WERI-Rb-1 (cell line): ENCODE measurements at regions not wholly inside any gene's neighbourhood (a gene's known extent, or its start where the extent isn't known, plus 50 kb on each side); places are given as distances from the start of the nearest gene placed in this dataset.
"Not testable (repeated sequence)": the region's sequence is repeated elsewhere in the genome, so short reads cannot be mapped to it uniquely, and the experiment has no call there.

ENCODE experiments used
- DNase-seq: peaks from one replicate; pipeline ENCODE4 v3.0.0-alpha.2; 2020
- H3K27ac ChIP-seq: fragments of 250-450 bp; sonication (Bioruptor Pico); 2 replicates; pipeline ENCODE4 v1.5.1; 2020; ENCODE audit warnings: mild to moderate bottlenecking, moderate library complexity
- H3K27me3 ChIP-seq: fragments of 250-450 bp; sonication (Bioruptor Pico); 2 replicates; pipeline ENCODE4 v1.5.1; 2021; ENCODE audit warnings: mild to moderate bottlenecking, low read depth, moderate library complexity; ENCODE audit not compliant: insufficient read depth, severe bottlenecking
- H3K36me3 ChIP-seq: fragments of 250-450 bp; sonication (Bioruptor Pico); 2 replicates; pipeline ENCODE4 v1.5.1; 2020; ENCODE audit warnings: mild to moderate bottlenecking, moderate library complexity
- H3K4me3 ChIP-seq: 2 replicates; pipeline ENCODE4 v1.5.1; 2011; ENCODE audit warnings: low read depth, mild to moderate bottlenecking, control low read depth, low read length
- H3K9me3 ChIP-seq: fragments of 250-450 bp; sonication (Bioruptor Pico); 2 replicates; pipeline ENCODE4 v1.5.1; 2021; ENCODE audit warnings: mild to moderate bottlenecking, moderate library complexity; ENCODE audit not compliant: severe bottlenecking
- CTCF ChIP-seq: IDR thresholded peaks from 2 replicates; pipeline ENCODE4 v1.5.1; 2011; ENCODE audit warnings: low read depth, mild to moderate bottlenecking, control low read depth, inconsistent platforms, low read length

GRCh38 chr4:175092114-175092513 lies 174.0 kb downstream of the ADAM29 start:
- no peak for DNase-seq
- Histone ChIP-seq H3K27ac (no peak overlapping the region), H3K9me3 (peaks cover 5% of the 10 kb centered on the region), H3K27me3 (no peaks in the 10 kb centered on the region), H3K4me3 (no peak overlapping the region), H3K36me3 (no peaks in the 10 kb centered on the region)
- no peak for TF ChIP-seq CTCF

DNA sequence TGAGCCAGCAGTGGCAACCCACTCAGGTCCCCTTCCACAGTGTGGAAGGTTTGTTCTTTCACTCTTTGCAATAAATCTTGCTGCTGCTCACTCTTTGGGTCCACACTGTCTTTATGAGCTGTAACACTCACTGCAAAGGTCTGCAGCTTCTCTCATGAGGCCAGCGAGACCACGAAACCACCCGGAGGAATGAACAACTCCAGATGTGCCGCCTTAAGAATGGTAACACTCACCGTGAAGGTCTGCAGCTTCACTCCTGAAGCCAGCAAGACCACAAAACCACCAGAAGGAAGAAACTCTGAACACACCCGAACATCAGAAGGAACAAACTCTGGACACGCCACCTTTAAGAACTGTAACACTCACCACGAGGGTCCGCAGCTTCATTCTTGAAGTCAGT lies 174.9 kb downstream of the ADAM29 start:
- H3K9me3 ChIP-seq, H3K27me3 ChIP-seq, H3K4me3 ChIP-seq, H3K36me3 ChIP-seq, H3K27ac ChIP-seq, DNase-seq: not testable (repeated sequence)

DNA sequence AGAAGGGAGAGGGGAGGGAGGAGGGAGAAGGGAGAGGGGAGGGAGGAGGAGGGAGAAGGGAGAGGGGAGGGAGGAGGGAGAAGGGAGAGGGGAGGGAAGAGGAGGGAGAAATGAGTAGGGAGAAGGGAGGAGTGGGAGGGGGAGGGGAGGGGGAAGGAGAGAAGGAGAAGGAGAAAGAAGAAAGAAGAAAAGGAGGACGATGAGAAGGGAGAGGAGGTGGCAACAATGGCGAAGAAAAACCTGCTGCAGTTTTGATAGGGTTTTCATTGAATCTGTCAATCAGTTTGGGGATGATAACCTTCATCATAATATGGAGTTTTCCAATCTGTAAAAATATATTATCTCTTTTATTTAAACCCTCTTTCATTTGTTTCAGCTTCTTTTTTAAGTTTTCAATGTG lies 185.2 kb downstream of the ADAM29 start:
- Histone ChIP-seq H3K36me3 (no peaks in the 10 kb centered on the region), H3K27ac (no peak overlapping the region), H3K9me3 (no peaks in the 10 kb centered on the region), H3K27me3 (no peaks in the 10 kb centered on the region), H3K4me3 (no peak overlapping the region)
- no peak for TF ChIP-seq CTCF
- DNase-seq: no peak

- H3K4me3 ChIP-seq: no peak overlapping the region
- no peaks in the 10 kb centered on the region for H3K9me3 ChIP-seq
- DNase-seq: no peak
- no peak overlapping the region for H3K27ac ChIP-seq
- no peaks in the 10 kb centered on the region for H3K36me3 ChIP-seq
- H3K27me3 ChIP-seq: no peaks in the 10 kb centered on the region
- no peak for TF ChIP-seq CTCF
Measured at GRCh38 chr4:175106301-175106700, 188.1 kb downstream of the ADAM29 start.

GRCh38 chr4:175109933-175110332 lies 191.8 kb downstream of the ADAM29 start:
- Histone ChIP-seq H3K4me3 (no peak overlapping the region), H3K36me3 (no peaks in the 10 kb centered on the region), H3K27ac (no peak overlapping the region), H3K9me3 (no peaks in the 10 kb centered on the region), H3K27me3 (no peaks in the 10 kb centered on the region)
- peak; percentile 64 for TF ChIP-seq CTCF
- DNase-seq: peak; percentile 29

GRCh38 chr4:175125410-175126068 lies 207.4 kb downstream of the ADAM29 start:
- Histone ChIP-seq H3K27ac (no peak overlapping the region), H3K9me3 (peaks cover 4% of the 10 kb centered on the region), H3K27me3 (no peaks in the 10 kb centered on the region), H3K4me3 (no peak overlapping the region), H3K36me3 (no peaks in the 10 kb centered on the region)
- no peak for DNase-seq
- no peak for TF ChIP-seq CTCF
